IMR-90 (cell line): ENCODE measurements at regions not wholly inside any gene's neighbourhood (a gene's known extent, or its start where the extent isn't known, plus 50 kb on each side); places are given as distances from the start of the nearest gene placed in this dataset.
A peak's percentile ranks its signal among the peaks of the same experiment; 100 is the strongest.

Experiments
- ATAC-seq: fragments of 200-7000 bp; cut with Tn5 transposase; 2 replicates; pipeline ENCODE4 v1.9.1; 2020; ENCODE audit warnings: low read depth, mild to moderate bottlenecking, moderate library complexity
- BruUV-seq: library from RNA; stranded (reverse); fragments of 400-500 nt; replicated peaks from 2 replicates; lab custom pipeline; 2021; lab: Mats Ljungman, UMichigan
- CTCF ChIA-PET: fragments of 300-600 bp; formaldehyde crosslinking; extraction: SDS; loops from one replicate; lab custom pipeline; 2021; ENCODE audit warnings: antibody characterized with exemption; lab: Yijun Ruan, JAX
- POLR2A ChIA-PET: fragments of 300-600 bp; sonication (Branson Sonifier 250); formaldehyde crosslinking; loops from one replicate; lab custom pipeline; 2022; ENCODE audit warnings: antibody characterized with exemption; ENCODE audit not compliant: unreplicated experiment; lab: Charles Lee
- DNase-seq: peaks from one replicate; pipeline ENCODE4 v3.0.0; 2013
- H2AFZ ChIP-seq: replicated peaks from 2 replicates; pipeline ENCODE3; 2013; ENCODE audit warnings: low read length, mild to moderate bottlenecking; ENCODE audit not compliant: poor library complexity
- H2AK5ac ChIP-seq: 2 replicates; pipeline ENCODE4 v1.6.1; 2013; ENCODE audit warnings: low read depth, low read length, inconsistent platforms
- H2AK9ac ChIP-seq: replicated peaks from 2 replicates; pipeline ENCODE3; 2013; ENCODE audit warnings: mild to moderate bottlenecking, low read depth, low read length, moderate library complexity; ENCODE audit not compliant: poor library complexity
- H2BK120ac ChIP-seq: 2 replicates; pipeline ENCODE4 v1.6.1; 2013; ENCODE audit warnings: low read depth, low read length, inconsistent platforms
- H2BK15ac ChIP-seq: 3 replicates; pipeline ENCODE4 v1.6.1; 2013; ENCODE audit warnings: low read depth, low read length, inconsistent platforms
- H2BK20ac ChIP-seq: 2 replicates; pipeline ENCODE4 v1.6.1; 2013; ENCODE audit warnings: low read depth, mild to moderate bottlenecking, inconsistent platforms, low read length, moderate library complexity
- H2BK5ac ChIP-seq: 2 replicates; pipeline ENCODE4 v1.6.1; 2013; ENCODE audit warnings: mild to moderate bottlenecking, low read depth, low read length, inconsistent platforms; ENCODE audit not compliant: poor library complexity, severe bottlenecking
- H3K14ac ChIP-seq: replicated peaks from 2 replicates; pipeline ENCODE4 v1.6.1; 2013; ENCODE audit warnings: low read depth, low read length, inconsistent platforms
- H3K18ac ChIP-seq: 2 replicates; pipeline ENCODE4 v1.6.1; 2013; ENCODE audit warnings: low read depth, low read length, control low read depth
- H3K23ac ChIP-seq: 2 replicates; pipeline ENCODE4 v1.6.1; 2013; ENCODE audit warnings: low read depth, low read length, inconsistent platforms
- H3K27ac ChIP-seq: 2 replicates; pipeline ENCODE4 v1.5.1; 2013; ENCODE audit warnings: mild to moderate bottlenecking, control low read depth, low read length; ENCODE audit not compliant: insufficient read depth
- H3K27me3 ChIP-seq: 2 replicates; pipeline ENCODE4 v1.6.1; 2013; ENCODE audit warnings: low read length; ENCODE audit not compliant: control insufficient read depth, insufficient read depth
- H3K36me3 ChIP-seq: 2 replicates; pipeline ENCODE4 v1.6.1; 2013; ENCODE audit warnings: low read length, mixed read lengths; ENCODE audit not compliant: control insufficient read depth, insufficient read depth
- H3K4ac ChIP-seq: 2 replicates; pipeline ENCODE4 v1.6.1; 2013; ENCODE audit warnings: low read depth, low read length, inconsistent platforms
- H3K4me1 ChIP-seq: 2 replicates; pipeline ENCODE4 v1.6.1; 2013; ENCODE audit warnings: low read length, mixed read lengths; ENCODE audit not compliant: control insufficient read depth, insufficient read depth
- H3K4me2 ChIP-seq: 2 replicates; pipeline ENCODE4 v1.6.1; 2013; ENCODE audit warnings: low read depth, mild to moderate bottlenecking, control low read depth, low read length, moderate library complexity
- H3K4me3 ChIP-seq: 2 replicates; pipeline ENCODE4 v1.5.1; 2013; ENCODE audit warnings: low read depth, mild to moderate bottlenecking, control low read depth, low read length, moderate library complexity; ENCODE audit not compliant: insufficient read depth
- H3K56ac ChIP-seq: 2 replicates; pipeline ENCODE4 v1.6.1; 2013; ENCODE audit warnings: low read length, inconsistent platforms; ENCODE audit not compliant: insufficient read depth; ENCODE audit errors: extremely low read depth
- H3K79me1 ChIP-seq, 2 experiments: 2 replicates each; pipeline ENCODE4 v1.6.1; 2013; ENCODE audit warnings: low read length in 2 of 2, inconsistent platforms in 1 of 2, low read depth in 1 of 2
- H3K9ac ChIP-seq: 2 replicates; pipeline ENCODE4 v1.6.1; 2013; ENCODE audit warnings: low read depth, low read length, control low read depth
- H3K9me1 ChIP-seq: 2 replicates; pipeline ENCODE4 v1.6.1; 2013; ENCODE audit warnings: low read length, inconsistent platforms; ENCODE audit not compliant: insufficient read depth
- H3K9me3 ChIP-seq: 2 replicates; pipeline ENCODE4 v1.6.1; 2013; ENCODE audit warnings: low read length; ENCODE audit not compliant: control insufficient read depth, insufficient read depth
- H4K20me1 ChIP-seq: 2 replicates; pipeline ENCODE4 v1.6.1; 2013; ENCODE audit warnings: low read length, inconsistent platforms; ENCODE audit not compliant: insufficient read depth
- H4K5ac ChIP-seq: 2 replicates; pipeline ENCODE4 v1.6.1; 2013; ENCODE audit warnings: mild to moderate bottlenecking, low read depth, low read length, control low read depth
- H4K8ac ChIP-seq, 2 experiments: 2 replicates each; pipeline ENCODE4 v1.6.1; 2013; ENCODE audit warnings: low read depth in 2 of 2, low read length in 2 of 2, control low read depth in 1 of 2, inconsistent platforms in 1 of 2
- H4K91ac ChIP-seq: 2 replicates; pipeline ENCODE4 v1.6.1; 2013; ENCODE audit warnings: low read depth, low read length, inconsistent platforms; ENCODE audit not compliant: insufficient read depth
- CEBPB ChIP-seq: IDR thresholded peaks from 2 replicates; pipeline ENCODE4 v1.6.1; 2012; ENCODE audit warnings: low read depth, low read length, improper control_type of control experiment
- MAFK ChIP-seq: IDR thresholded peaks from 2 replicates; pipeline ENCODE4 v1.6.1; 2012; ENCODE audit warnings: low read depth, low read length, improper control_type of control experiment
- WGBS, 2 experiments: methylation state at CpG; one replicate each; pipeline versions ENCODE4 v1.1.5 to v1.1.7; 2013; ENCODE audit warnings: missing lambda C conversion rate in 2 of 2; ENCODE audit not compliant: insufficient read length in 1 of 2; ENCODE audit errors: extremely low coverage in 2 of 2; 5-methylcytosine and 5-hydroxymethylcytosine counted together
- dilution Hi-C: fragments of 300-500 bp; cut with HindIII; formaldehyde crosslinking; loops from one replicate; pipeline ENCODE4 v1.14.3; 2018; ENCODE audit warnings: low sequenced_read_pairs; ENCODE audit not compliant: unreplicated experiment
- in situ Hi-C: fragments of 300-500 bp; cut with MboI; formaldehyde crosslinking; loops from 3 replicates; pipeline ENCODE4 v1.14.3; 2019; ENCODE audit warnings: low sequenced_read_pairs, inconsistent platforms, mixed read lengths
- intact Hi-C: fragments of 100-400 bp; cut with micrococcal nuclease; formaldehyde crosslinking; loops from 2 replicates; pipeline ENCODE4 v1.10.0; 2022

DNA sequence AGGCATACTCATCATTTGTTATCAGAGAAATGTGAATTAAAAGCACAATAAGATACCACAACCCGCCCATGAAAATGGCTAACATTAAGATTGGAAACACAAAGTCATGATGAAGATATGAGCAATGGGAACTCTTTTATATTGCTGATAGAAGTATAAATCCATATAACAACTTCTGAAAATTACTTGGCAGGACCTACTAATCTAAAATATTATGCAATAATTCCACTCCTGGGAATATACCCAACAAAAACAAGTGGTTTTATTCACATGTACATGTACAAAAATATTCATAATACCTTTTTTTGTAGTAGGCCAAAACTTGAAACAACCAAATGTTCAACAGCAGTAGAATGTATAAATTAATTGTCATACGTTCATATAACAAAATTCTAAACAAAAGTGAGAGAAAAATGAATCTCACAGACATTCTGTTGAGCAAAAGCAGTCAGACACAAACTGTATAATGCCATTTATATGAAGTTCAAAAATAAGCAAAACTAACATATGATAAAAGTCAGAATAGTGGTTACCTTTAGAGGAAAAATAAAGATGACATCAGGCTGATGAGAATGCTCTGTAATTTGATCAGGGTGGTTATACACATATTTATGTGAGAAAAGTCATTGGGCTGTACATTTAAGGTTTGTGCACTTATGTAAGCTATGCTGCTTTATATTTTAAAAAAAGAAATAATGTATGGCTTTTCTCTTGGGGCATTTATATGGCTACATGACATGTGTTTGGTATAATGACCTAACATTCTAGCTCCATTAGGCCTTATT is 309.2 kb upstream of the KITLG start:
- DNase-seq, result peak; percentile 70

More for the DNA sequence above, 309.2 kb upstream of the KITLG start:
- Histone ChIP-seq H2AK9ac (no peak overlapping the region), H3K9ac (no peak overlapping the region), H3K23ac (no peak overlapping the region), H3K27ac (no peak overlapping the region), H3K9me1 (no peaks in the 10 kb centered on the region), H3K56ac (no peak overlapping the region), H2BK5ac (peak overlapping the region; percentile 7), H3K14ac (no peak overlapping the region), H4K5ac (no peak overlapping the region), H3K4me1 (no peaks in the 10 kb centered on the region), H2AK5ac (no peak overlapping the region), H3K27me3 (no peaks in the 10 kb centered on the region), H3K36me3 (no peaks in the 10 kb centered on the region), H3K4me3 (no peak overlapping the region), H2BK20ac (no peak overlapping the region), H2AFZ (no peak overlapping the region), H3K4ac (no peak overlapping the region), H4K8ac (no peak overlapping the region), H2BK120ac (no peak overlapping the region), H3K79me1 (no peaks in the 10 kb centered on the region), H2BK15ac (no peak overlapping the region), H4K91ac (no peak overlapping the region), H3K4me2 (no peak overlapping the region), H3K18ac (no peak overlapping the region), H3K9me3 (no peaks in the 10 kb centered on the region), H4K20me1 (no peaks in the 10 kb centered on the region)
- ChIA-PET POLR2A (no interaction called here), CTCF (no interaction called here)
- dilution Hi-C loops (no loop called here), intact Hi-C loops (no loop called here), in situ Hi-C loops (no loop called here)
- BruUV-seq, result no TSS peak
- TF ChIP-seq CEBPB (peak; percentile 79), MAFK (no peak)
- WGBS, 2 experiments, result no CpG with 5 or more reads among the region's 2 CpGs
- no peak for ATAC-seq
